GM21737 (cell line): ENCODE measurements at regions not wholly inside any gene's neighbourhood (a gene's known extent, or its start where the extent isn't known, plus 50 kb on each side); places are given as distances from the start of the nearest gene placed in this dataset.

Experiments
- ATAC-seq: cut with Tn5 transposase; IDR thresholded peaks from one replicate; pipeline ENCODE4 v1.9.1; 2021; ENCODE audit warnings: mild to moderate bottlenecking, moderate library complexity; ENCODE audit not compliant: unreplicated experiment

- ATAC-seq = no peak
Observed at GRCh38 chr9:103899866-103900265, 194.2 kb upstream of the SMC2 start.

DNA sequence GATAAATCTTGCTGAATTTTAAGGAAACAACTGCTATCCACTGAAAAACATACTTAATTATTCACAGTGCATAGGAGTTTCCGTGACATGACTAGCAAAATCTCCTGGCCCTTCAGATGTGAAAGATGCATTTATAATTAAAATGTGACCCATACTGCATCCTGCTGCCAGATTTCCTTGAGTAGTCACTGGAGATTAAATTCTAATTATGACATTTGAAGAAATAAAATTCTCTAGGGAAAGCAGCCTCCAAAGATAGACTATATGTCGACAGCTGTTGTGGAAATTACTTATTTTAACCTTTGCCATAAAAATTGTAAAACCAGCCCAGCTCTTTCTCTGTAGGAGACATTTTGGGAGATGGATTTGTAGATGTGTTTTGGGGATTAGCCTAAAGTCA, 193.6 kb upstream of the SMC2 start:
- ATAC-seq = no peak

DNA sequence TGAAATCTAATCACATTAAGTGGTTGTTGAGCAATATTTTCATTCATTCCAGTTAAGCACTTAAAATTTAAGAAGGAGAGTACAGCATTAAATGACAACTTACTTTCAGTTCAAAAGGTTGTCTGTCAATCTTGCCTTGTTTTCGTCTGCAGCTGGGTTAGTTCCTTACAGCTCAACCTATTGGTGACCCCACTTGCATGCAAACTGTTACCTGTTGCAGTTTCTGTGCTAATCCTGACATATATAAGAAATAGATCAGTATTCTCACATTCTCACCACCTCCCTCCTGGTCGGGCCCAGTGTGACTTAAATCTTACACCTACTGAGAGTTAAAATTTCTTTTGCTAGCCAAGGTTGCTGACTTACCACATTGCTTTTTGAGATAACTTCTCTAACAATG, 191.8 kb upstream of the SMC2 start:
- ATAC-seq = no peak

DNA sequence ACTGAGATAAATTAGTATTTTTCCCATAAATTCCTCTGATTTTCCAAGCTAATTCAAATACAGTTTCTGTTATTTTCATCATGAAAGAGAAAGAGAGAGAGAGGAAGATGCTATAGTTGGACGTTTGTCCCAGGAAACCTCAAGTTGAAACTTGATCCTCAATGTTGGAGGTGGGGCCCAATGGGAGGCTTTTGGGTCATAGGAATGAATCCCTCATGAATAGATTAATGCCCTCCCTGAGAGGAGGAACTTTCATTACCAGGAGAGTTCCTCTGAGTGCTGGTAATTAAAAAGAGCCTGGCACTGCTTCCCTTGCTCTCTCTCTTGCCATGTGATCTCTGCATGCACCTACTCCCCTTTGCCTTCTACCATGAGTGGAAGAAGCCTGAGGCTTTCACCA, 189.9 kb upstream of the SMC2 start:
- ATAC-seq = no peak

DNA sequence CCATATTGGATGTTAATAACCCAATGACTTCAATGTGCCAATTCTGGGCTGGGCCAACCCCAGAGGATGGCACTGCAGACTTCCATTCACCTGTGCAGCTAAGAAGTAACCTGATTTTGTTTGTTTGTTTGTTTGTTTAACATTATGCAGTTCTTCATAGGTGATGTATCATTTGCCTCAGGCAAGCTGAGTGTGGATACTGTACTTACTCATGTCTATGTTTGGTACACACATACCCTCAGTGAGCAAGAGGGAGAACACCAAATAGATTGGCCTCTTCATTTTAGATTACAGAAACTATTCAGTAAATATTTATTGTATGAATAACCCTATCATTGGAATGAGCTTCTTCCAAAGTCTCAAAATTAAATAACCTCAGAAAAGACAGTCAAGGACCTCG, 180.2 kb upstream of the SMC2 start:
- no peak for ATAC-seq

- no peak for ATAC-seq
Observed at GRCh38 chr9:103919605-103920209, 174.4 kb upstream of the SMC2 start.

GRCh38 chr9:103928442-103928841, 165.7 kb upstream of the SMC2 start:
- no peak for ATAC-seq

- ATAC-seq = no peak
Observed at GRCh38 chr9:103941104-103941503, 153.0 kb upstream of the SMC2 start.

DNA sequence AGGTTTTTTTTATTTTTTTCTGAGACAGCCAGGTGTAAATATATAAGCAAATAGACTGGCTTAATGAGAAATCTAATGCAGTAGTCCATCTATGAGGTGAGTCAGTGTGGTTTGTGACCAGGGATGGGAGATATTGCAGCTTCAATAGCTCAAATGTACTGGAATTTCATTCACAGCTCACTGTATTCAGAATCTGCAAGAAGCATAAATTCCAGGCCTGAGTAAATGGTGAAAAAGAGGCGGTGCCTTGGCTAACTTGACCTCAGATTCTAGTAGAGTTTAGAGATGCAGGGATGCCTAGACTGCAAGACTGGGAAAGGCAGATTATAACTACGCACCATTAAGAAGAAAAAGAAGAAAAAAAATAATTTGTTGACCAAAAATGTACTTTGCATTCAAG, 151.9 kb upstream of the SMC2 start:
- no peak for ATAC-seq

- no peak for ATAC-seq
Observed at GRCh38 chr9:103942651-103943050, 151.5 kb upstream of the SMC2 start.

- ATAC-seq = no peak
Observed at GRCh38 chr9:103949096-103949495, 145.0 kb upstream of the SMC2 start.

- no peak for ATAC-seq
Observed at GRCh38 chr9:103977163-103977562, 116.9 kb upstream of the SMC2 start.

DNA sequence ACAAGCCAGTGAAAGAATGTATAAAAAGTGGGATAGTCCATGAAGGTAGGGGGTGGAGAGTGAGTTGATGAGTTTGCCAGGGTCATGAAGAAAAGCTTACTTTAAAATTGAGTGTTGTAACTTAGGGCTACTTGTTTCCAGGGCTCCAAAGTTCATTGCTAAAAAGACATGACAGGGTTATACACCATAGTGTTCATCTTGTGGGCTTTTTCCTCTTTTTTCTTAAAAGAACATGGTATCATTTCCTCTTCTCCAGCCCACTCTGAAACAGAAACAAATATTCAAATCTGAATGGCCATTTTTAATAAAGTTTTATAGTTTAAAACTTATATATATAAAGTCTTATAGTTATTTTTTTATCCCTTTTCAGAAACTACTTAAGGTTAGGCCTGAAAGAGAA, 115.7 kb upstream of the SMC2 start:
- no peak for ATAC-seq

DNA sequence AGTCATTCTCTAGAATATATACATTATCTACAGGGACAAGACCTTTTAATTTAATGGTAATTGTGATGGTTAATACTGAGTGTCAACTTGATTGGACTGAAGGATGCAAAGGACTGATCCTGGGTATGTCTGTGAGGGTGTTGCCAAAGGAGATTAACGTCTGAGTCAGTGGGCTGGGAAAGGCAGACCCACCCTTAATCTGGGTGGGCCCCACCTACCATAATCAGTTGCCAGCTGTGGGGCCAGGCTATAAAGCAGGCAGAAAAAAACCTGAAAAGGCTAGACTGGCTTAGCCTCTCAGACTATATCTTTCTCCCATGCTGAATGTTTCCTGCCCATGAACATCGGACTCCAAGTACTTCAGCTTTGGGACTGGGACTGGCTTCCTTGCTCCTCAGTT, 112.2 kb upstream of the SMC2 start:
- ATAC-seq = no peak

- no peak for ATAC-seq
Observed at GRCh38 chr9:103985077-103985476, 109.0 kb upstream of the SMC2 start.

- ATAC-seq = no peak
Observed at GRCh38 chr9:103988821-103989220, 105.3 kb upstream of the SMC2 start.

GRCh38 chr9:103990311-103990710, 103.8 kb upstream of the SMC2 start:
- ATAC-seq = no peak

GRCh38 chr9:103991001-103991400, 103.1 kb upstream of the SMC2 start:
- ATAC-seq = no peak

- ATAC-seq = peak; percentile 70
Observed at GRCh38 chr9:103991698-103992097, 102.4 kb upstream of the SMC2 start.

GRCh38 chr9:103992938-103993579, 101.0 kb upstream of the SMC2 start:
- ATAC-seq = no peak

GRCh38 chr9:103997856-103998370, 96.2 kb upstream of the SMC2 start:
- no peak for ATAC-seq

DNA sequence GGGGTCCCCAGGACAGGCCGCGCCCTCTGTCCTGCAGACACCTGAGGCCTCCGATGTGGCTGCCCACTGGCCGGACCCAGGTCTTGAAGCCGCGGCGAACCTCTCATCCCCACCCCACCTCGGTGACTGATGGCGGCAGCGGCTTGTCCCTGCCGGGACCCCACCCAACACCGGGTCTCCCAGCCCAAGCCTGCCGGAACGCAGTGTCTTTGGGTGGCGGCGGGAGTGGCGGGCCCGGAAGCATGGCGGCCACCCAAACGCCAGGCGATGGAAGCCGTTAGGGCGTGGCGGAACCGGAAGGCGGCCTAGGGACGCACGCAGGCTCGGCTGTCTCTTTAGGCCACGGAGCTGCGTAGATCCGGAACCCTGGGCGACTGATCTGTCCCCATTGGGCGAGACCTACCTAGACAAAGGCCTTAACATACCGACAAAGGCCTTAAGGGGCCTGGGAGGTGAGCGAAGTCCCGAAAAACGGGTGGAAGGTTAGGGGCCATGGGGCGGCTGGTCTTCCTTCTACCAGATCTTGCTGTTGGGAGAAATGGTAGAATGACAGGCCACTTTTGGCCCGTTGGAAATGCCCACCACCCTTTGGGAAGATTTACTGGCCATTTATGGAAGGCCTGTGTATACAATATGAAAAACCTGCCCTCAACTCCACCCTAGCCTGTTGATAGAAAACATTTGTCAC, 94.6 kb upstream of the SMC2 start:
- no peak for ATAC-seq
